Uterus (tissue), 2 donors: ENCODE measurements at regions not wholly inside any gene's neighbourhood (a gene's known extent, or its start where the extent isn't known, plus 50 kb on each side); places are given as distances from the start of the nearest gene placed in this dataset.

Source experiments
- POLR2A ChIP-seq, 2 donors: fragments of 450-650 bp; IDR thresholded peaks; one replicate each; pipeline ENCODE4 v1.6.1; 2016; ENCODE audit warnings: antibody characterized with exemption in 2 of 2, mild to moderate bottlenecking in 1 of 2, moderate library complexity in 1 of 2
- TF ChIP-seq, protein P1 (sequence below), 4 experiments: fragments of 200-600 bp in 2 of 4; fragments of 450-650 bp in 2 of 4; sonication (generic) in 2 of 4; IDR thresholded peaks; one replicate each; pipeline ENCODE4 v1.5.1; 2016 to 2019; ENCODE audit warnings: antibody characterized with exemption in 4 of 4, mild to moderate bottlenecking in 2 of 4, moderate library complexity in 1 of 4

DNA sequence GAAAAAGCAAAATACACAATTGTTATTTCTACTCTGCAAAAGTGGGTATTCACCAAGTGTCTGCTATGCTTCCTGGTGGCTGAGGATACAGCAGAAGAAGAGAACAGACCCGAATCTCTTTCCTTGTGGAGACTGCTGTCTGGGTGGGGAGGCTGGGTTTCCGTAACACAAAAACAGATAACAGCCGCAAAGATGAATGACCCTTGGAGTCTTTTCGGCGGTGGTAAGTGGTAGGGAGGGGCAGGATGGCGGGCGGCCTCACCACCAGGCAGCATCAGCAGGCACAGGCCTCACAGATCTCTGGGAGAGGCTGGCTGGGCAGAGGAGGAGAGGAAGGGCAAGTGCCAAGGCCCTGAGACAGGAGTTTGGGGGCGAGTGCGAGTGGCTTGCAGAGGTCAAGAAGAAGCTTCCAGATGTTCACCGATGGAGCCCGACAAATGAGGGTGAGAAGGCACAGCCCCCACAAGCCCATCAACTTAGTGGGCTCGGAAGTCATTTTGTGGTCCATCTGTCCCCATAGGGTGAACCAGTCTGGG lies 164.2 kb downstream of the RHOU start:
- TF ChIP-seq, protein P1, sequence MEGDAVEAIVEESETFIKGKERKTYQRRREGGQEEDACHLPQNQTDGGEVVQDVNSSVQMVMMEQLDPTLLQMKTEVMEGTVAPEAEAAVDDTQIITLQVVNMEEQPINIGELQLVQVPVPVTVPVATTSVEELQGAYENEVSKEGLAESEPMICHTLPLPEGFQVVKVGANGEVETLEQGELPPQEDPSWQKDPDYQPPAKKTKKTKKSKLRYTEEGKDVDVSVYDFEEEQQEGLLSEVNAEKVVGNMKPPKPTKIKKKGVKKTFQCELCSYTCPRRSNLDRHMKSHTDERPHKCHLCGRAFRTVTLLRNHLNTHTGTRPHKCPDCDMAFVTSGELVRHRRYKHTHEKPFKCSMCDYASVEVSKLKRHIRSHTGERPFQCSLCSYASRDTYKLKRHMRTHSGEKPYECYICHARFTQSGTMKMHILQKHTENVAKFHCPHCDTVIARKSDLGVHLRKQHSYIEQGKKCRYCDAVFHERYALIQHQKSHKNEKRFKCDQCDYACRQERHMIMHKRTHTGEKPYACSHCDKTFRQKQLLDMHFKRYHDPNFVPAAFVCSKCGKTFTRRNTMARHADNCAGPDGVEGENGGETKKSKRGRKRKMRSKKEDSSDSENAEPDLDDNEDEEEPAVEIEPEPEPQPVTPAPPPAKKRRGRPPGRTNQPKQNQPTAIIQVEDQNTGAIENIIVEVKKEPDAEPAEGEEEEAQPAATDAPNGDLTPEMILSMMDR (IDR thresholded peaks at IDR 0.05) = no peak
- no peak for TF ChIP-seq POLR2A (IDR thresholded peaks at IDR 0.05)
